ENCODE measurements at regions not wholly inside any gene's neighbourhood (a gene's known extent, or its start where the extent isn't known, plus 50 kb on each side); places are given as distances from the start of the nearest gene placed in this dataset.

GRCh38 chr10:21090609-21091082 lies 193.5 kb upstream of the NEBL start:
- H3K27me3 Mint-ChIP-seq (ENCODE audit: insufficient read depth): peaks cover 4% of the 10 kb centered on the region

GRCh38 chr10:21087476-21087875 lies 190.4 kb upstream of the NEBL start:
- Mint-ChIP-seq H3K27me3 (ENCODE audit: insufficient read depth) (peaks cover 4% of the 10 kb centered on the region), H3K36me3 (ENCODE audit: low read depth) (no peaks in the 10 kb centered on the region), H3K4me1 (ENCODE audit: low read depth) (no peaks in the 10 kb centered on the region), H3K4me3 (no peak overlapping the region), H3K9me3 (peaks cover 6% of the 10 kb centered on the region; the same call in 1 of the 2 replicates), H3K27ac (no peak overlapping the region)
- TF ChIP-seq CTCF (IDR thresholded peaks at IDR 0.05): no peak
- no peak for DNase-seq

More at GRCh38 chr10:21090609-21091082, 193.5 kb upstream of the NEBL start:
- H3K4me1 Mint-ChIP-seq (ENCODE audit: low read depth): no peaks in the 10 kb centered on the region
- no peaks in the 10 kb centered on the region for H3K36me3 Mint-ChIP-seq (ENCODE audit: low read depth)
- no peak overlapping the region for H3K4me3 Mint-ChIP-seq
- no peak overlapping the region for H3K27ac Mint-ChIP-seq
- no peak for TF ChIP-seq CTCF (IDR thresholded peaks at IDR 0.05)
- peaks cover 11% of the 10 kb centered on the region; the same call in 1 of the 2 replicates for H3K9me3 Mint-ChIP-seq
- DNase-seq: no peak

- no peak overlapping the region for H3K4me3 Mint-ChIP-seq
- H3K36me3 Mint-ChIP-seq (ENCODE audit: low read depth): no peaks in the 10 kb centered on the region
- peaks cover 2% of the 10 kb centered on the region; the same call in 1 of the 2 replicates for H3K27me3 Mint-ChIP-seq (ENCODE audit: insufficient read depth)
- no peak for TF ChIP-seq CTCF (IDR thresholded peaks at IDR 0.05)
- H3K27ac Mint-ChIP-seq: no peak overlapping the region
- H3K4me1 Mint-ChIP-seq (ENCODE audit: low read depth): no peaks in the 10 kb centered on the region
- no peak for DNase-seq
- peaks cover 6% of the 10 kb centered on the region; the same call in 1 of the 2 replicates for H3K9me3 Mint-ChIP-seq
Observed at GRCh38 chr10:21084700-21085099, 187.6 kb upstream of the NEBL start.

GRCh38 chr10:21083861-21084260 lies 186.8 kb upstream of the NEBL start:
- no peak overlapping the region for H3K27ac Mint-ChIP-seq
- TF ChIP-seq CTCF (IDR thresholded peaks at IDR 0.05): no peak
- H3K4me1 Mint-ChIP-seq (ENCODE audit: low read depth): no peaks in the 10 kb centered on the region
- peaks cover under 1% of the 10 kb centered on the region; the same call in 1 of the 2 replicates for H3K27me3 Mint-ChIP-seq (ENCODE audit: insufficient read depth)
- H3K4me3 Mint-ChIP-seq: no peak overlapping the region
- peaks cover 2% of the 10 kb centered on the region; the same call in 1 of the 2 replicates for H3K9me3 Mint-ChIP-seq
- no peaks in the 10 kb centered on the region for H3K36me3 Mint-ChIP-seq (ENCODE audit: low read depth)
- DNase-seq: no peak

GRCh38 chr10:21082206-21082605 lies 185.1 kb upstream of the NEBL start:
- Mint-ChIP-seq H3K4me1 (ENCODE audit: low read depth) (no peaks in the 10 kb centered on the region), H3K36me3 (ENCODE audit: low read depth) (no peaks in the 10 kb centered on the region), H3K9me3 (no peaks in the 10 kb centered on the region), H3K27me3 (ENCODE audit: insufficient read depth) (no peaks in the 10 kb centered on the region; the same call in 1 of the 2 replicates), H3K4me3 (no peak overlapping the region), H3K27ac (no peak overlapping the region)
- DNase-seq: no peak
- TF ChIP-seq CTCF (IDR thresholded peaks at IDR 0.05): no peak

- H3K9me3 Mint-ChIP-seq: no peaks in the 10 kb centered on the region
- TF ChIP-seq CTCF (IDR thresholded peaks at IDR 0.05): no peak
- H3K36me3 Mint-ChIP-seq (ENCODE audit: low read depth): no peaks in the 10 kb centered on the region
- no peak for DNase-seq
- H3K4me3 Mint-ChIP-seq: no peak overlapping the region
- H3K27me3 Mint-ChIP-seq (ENCODE audit: insufficient read depth): no peaks in the 10 kb centered on the region; the same call in 1 of the 2 replicates
- H3K4me1 Mint-ChIP-seq (ENCODE audit: low read depth): no peaks in the 10 kb centered on the region
- no peak overlapping the region for H3K27ac Mint-ChIP-seq
Observed at GRCh38 chr10:21080261-21080660, 183.2 kb upstream of the NEBL start.

All from HFFc6 (cell line).